ENCODE measurements at regions not wholly inside any gene's neighbourhood (a gene's known extent, or its start where the extent isn't known, plus 50 kb on each side); places are given as distances from the start of the nearest gene placed in this dataset.

GRCh38 chr13:31067416-31068118, 94.1 kb downstream of the HSPH1 start:
- no peak overlapping the region for H3K4me3 ChIP-seq (ENCODE audit: low read depth, low read length)
- no peak for DNase-seq (ENCODE audit: low read depth)
- TF ChIP-seq POLR2A (IDR thresholded peaks at IDR 0.05; ENCODE audit: extremely low read depth, insufficient read length) (no peak), MYC (IDR thresholded peaks at IDR 0.05; ENCODE audit: low read depth, low read length) (no peak), CTCF (IDR thresholded peaks at IDR 0.05; ENCODE audit: low read depth, low read length) (no peak), MAX (IDR thresholded peaks at IDR 0.05; ENCODE audit: low read depth, low read length) (no peak)

GRCh38 chr13:31064636-31065035, 97.1 kb downstream of the HSPH1 start:
- DNase-seq (ENCODE audit: low read depth) = no peak
- H3K4me3 ChIP-seq (ENCODE audit: low read depth, low read length) = no peak overlapping the region
- TF ChIP-seq POLR2A (IDR thresholded peaks at IDR 0.05; ENCODE audit: extremely low read depth, insufficient read length) (no peak), MYC (IDR thresholded peaks at IDR 0.05; ENCODE audit: low read depth, low read length) (no peak), CTCF (IDR thresholded peaks at IDR 0.05; ENCODE audit: low read depth, low read length) (no peak)

GRCh38 chr13:31063772-31064171, 97.9 kb downstream of the HSPH1 start:
- H3K4me3 ChIP-seq (ENCODE audit: low read depth, low read length) = no peak overlapping the region
- TF ChIP-seq CTCF (IDR thresholded peaks at IDR 0.05; ENCODE audit: low read depth, low read length) (no peak), POLR2A (IDR thresholded peaks at IDR 0.05; ENCODE audit: extremely low read depth, insufficient read length) (no peak), MYC (IDR thresholded peaks at IDR 0.05; ENCODE audit: low read depth, low read length) (no peak)
- no peak for DNase-seq (ENCODE audit: low read depth)

GRCh38 chr13:31060655-31061054, 101.0 kb downstream of the HSPH1 start:
- H3K4me3 ChIP-seq (ENCODE audit: low read depth, low read length) = no peak overlapping the region
- no peak for TF ChIP-seq CTCF (IDR thresholded peaks at IDR 0.05; ENCODE audit: low read depth, low read length)
- TF ChIP-seq MAX (IDR thresholded peaks at IDR 0.05; ENCODE audit: low read depth, low read length) = no peak
- TF ChIP-seq POLR2A (IDR thresholded peaks at IDR 0.05; ENCODE audit: extremely low read depth, insufficient read length) = no peak
- no peak for TF ChIP-seq MYC (IDR thresholded peaks at IDR 0.05; ENCODE audit: low read depth, low read length)
- DNase-seq (ENCODE audit: low read depth) = no peak

GRCh38 chr13:31060220-31060619, 101.5 kb downstream of the HSPH1 start:
- TF ChIP-seq MAX (IDR thresholded peaks at IDR 0.05; ENCODE audit: low read depth, low read length) (no peak), CTCF (IDR thresholded peaks at IDR 0.05; ENCODE audit: low read depth, low read length) (no peak), POLR2A (IDR thresholded peaks at IDR 0.05; ENCODE audit: extremely low read depth, insufficient read length) (no peak)
- H3K4me3 ChIP-seq (ENCODE audit: low read depth, low read length) = no peak overlapping the region
- DNase-seq (ENCODE audit: low read depth) = no peak

- TF ChIP-seq MAX (IDR thresholded peaks at IDR 0.05; ENCODE audit: low read depth, low read length) (no peak), CTCF (IDR thresholded peaks at IDR 0.05; ENCODE audit: low read depth, low read length) (no peak), MYC (IDR thresholded peaks at IDR 0.05; ENCODE audit: low read depth, low read length) (no peak), POLR2A (IDR thresholded peaks at IDR 0.05; ENCODE audit: extremely low read depth, insufficient read length) (no peak)
- no peak for DNase-seq (ENCODE audit: low read depth)
- H3K4me3 ChIP-seq (ENCODE audit: low read depth, low read length) = no peak overlapping the region
These were observed 104.2 kb downstream of the HSPH1 start for GRCh38 chr13:31057403-31058033.
